Endodermal cell (in vitro differentiated cells): ENCODE measurements at regions not wholly inside any gene's neighbourhood (a gene's known extent, or its start where the extent isn't known, plus 50 kb on each side); places are given as distances from the start of the nearest gene placed in this dataset.

Source experiments
- DNase-seq: peaks from one replicate; pipeline ENCODE4 v3.0.0-alpha.2; 2017
- H3K27ac ChIP-seq: 2 replicates; pipeline ENCODE4 v1.5.1; 2013; ENCODE audit warnings: mild to moderate bottlenecking, low read depth, low read length, moderate library complexity
- H3K27me3 ChIP-seq: 2 replicates; pipeline ENCODE4 v1.6.1; 2013; ENCODE audit warnings: mild to moderate bottlenecking, low read length, moderate library complexity; ENCODE audit not compliant: insufficient read depth, control insufficient read depth, poor library complexity, severe bottlenecking
- H3K36me3 ChIP-seq: 2 replicates; pipeline ENCODE4 v1.7.0; 2013; ENCODE audit warnings: mild to moderate bottlenecking, low read length, moderate library complexity; ENCODE audit not compliant: control insufficient read depth, insufficient read depth
- H3K4me1 ChIP-seq: one replicate; pipeline ENCODE4 v1.7.0; 2013; ENCODE audit warnings: low read length; ENCODE audit not compliant: control insufficient read depth, insufficient read depth
- H3K4me3 ChIP-seq: 2 replicates; pipeline ENCODE4 v1.5.1; 2013; ENCODE audit warnings: mild to moderate bottlenecking, low read length, moderate library complexity
- H3K9ac ChIP-seq: 2 replicates; pipeline ENCODE4 v1.6.1; 2013; ENCODE audit warnings: mild to moderate bottlenecking, low read length, moderate library complexity; ENCODE audit not compliant: poor library complexity, severe bottlenecking; ENCODE audit errors: extremely low read depth
- H3K9me3 ChIP-seq: 2 replicates; pipeline ENCODE4 v1.6.1; 2013; ENCODE audit warnings: mild to moderate bottlenecking, low read length, moderate library complexity; ENCODE audit not compliant: control insufficient read depth
- H3K27ac Mint-ChIP-seq: 2 replicates; pipeline ENCODE4 v1.8.0; 2020; ENCODE audit warnings: mixed read lengths
- H3K27me3 Mint-ChIP-seq: 2 replicates; pipeline ENCODE4 v1.8.0; 2021; ENCODE audit warnings: mild to moderate bottlenecking, mixed read lengths; ENCODE audit not compliant: insufficient read depth
- H3K36me3 Mint-ChIP-seq: 2 replicates; pipeline ENCODE4 v1.8.0; 2020; ENCODE audit warnings: low read depth, mixed read lengths
- H3K4me1 Mint-ChIP-seq: 2 replicates; pipeline ENCODE4 v1.8.0; 2020; ENCODE audit warnings: mixed read lengths
- H3K4me3 Mint-ChIP-seq: 2 replicates; pipeline ENCODE4 v1.8.0; 2020; ENCODE audit warnings: mild to moderate bottlenecking, moderate library complexity, mixed read lengths
- H3K9me3 Mint-ChIP-seq: 2 replicates; pipeline ENCODE4 v1.8.0; 2020; ENCODE audit warnings: mild to moderate bottlenecking, mixed read lengths
- CTCF ChIP-seq: fragments of 200-600 bp; sonication (generic); conservative IDR thresholded peaks from 2 replicates; pipeline ENCODE4 v1.5.0; 2021; ENCODE audit warnings: antibody characterized with exemption, mild to moderate bottlenecking
- WGBS, 2 experiments: methylation state at CpG; one replicate each; pipeline versions ENCODE4 v1.1.5 to v1.1.7; 2013; ENCODE audit warnings: missing lambda C conversion rate in 2 of 2, mixed read lengths in 1 of 2; ENCODE audit not compliant: insufficient coverage in 1 of 2, insufficient read length in 1 of 2; 5-methylcytosine and 5-hydroxymethylcytosine counted together

GRCh38 chr7:45410893-45411292, 163.3 kb upstream of the ADCY1 start:
- Mint-ChIP-seq H3K27me3 (peaks cover 11% of the 10 kb centered on the region), H3K27ac (no peak overlapping the region), H3K9me3 (peaks cover 15% of the 10 kb centered on the region), H3K4me3 (no peak overlapping the region), H3K4me1 (no peaks in the 10 kb centered on the region), H3K36me3 (no peaks in the 10 kb centered on the region)
- Histone ChIP-seq H3K9ac (no peak overlapping the region), H3K4me3 (no peak overlapping the region), H3K27me3 (no peaks in the 10 kb centered on the region), H3K36me3 (no peaks in the 10 kb centered on the region), H3K9me3 (peaks cover 15% of the 10 kb centered on the region), H3K27ac (no peak overlapping the region), H3K4me1 (no peaks in the 10 kb centered on the region)
- 60 to 95% methylated on average over 1 to 2 of the region's 2 CpGs for WGBS, 2 experiments
- no peak for TF ChIP-seq CTCF
- no peak for DNase-seq

- DNase-seq, result no peak
- Mint-ChIP-seq H3K4me3 (no peak overlapping the region), H3K27me3 (peaks cover 8% of the 10 kb centered on the region), H3K9me3 (peaks cover 15% of the 10 kb centered on the region), H3K27ac (no peak overlapping the region), H3K36me3 (no peaks in the 10 kb centered on the region), H3K4me1 (no peaks in the 10 kb centered on the region)
- Histone ChIP-seq H3K27ac (no peak overlapping the region), H3K4me1 (no peaks in the 10 kb centered on the region), H3K9me3 (peaks cover 15% of the 10 kb centered on the region), H3K36me3 (no peaks in the 10 kb centered on the region), H3K9ac (no peak overlapping the region), H3K27me3 (no peaks in the 10 kb centered on the region), H3K4me3 (no peak overlapping the region)
- WGBS, 2 experiments, result 88% methylated on average over 3 of the region's 3 CpGs; no CpG with 5 or more reads in 1 of the 2 experiments
- no peak for TF ChIP-seq CTCF
These were observed 160.7 kb upstream of the ADCY1 start for GRCh38 chr7:45413419-45413818.

- 90% methylated on average over 2 to 4 of the region's 4 CpGs for WGBS, 2 experiments
- H3K27me3 Mint-ChIP-seq, result peaks cover 6% of the 10 kb centered on the region
- Histone ChIP-seq H3K27me3 (no peaks in the 10 kb centered on the region), H3K4me3 (no peak overlapping the region), H3K36me3 (no peaks in the 10 kb centered on the region), H3K27ac (no peak overlapping the region), H3K9me3 (peaks cover 15% of the 10 kb centered on the region), H3K9ac (no peak overlapping the region), H3K4me1 (no peaks in the 10 kb centered on the region)
- no peaks in the 10 kb centered on the region for H3K4me1 Mint-ChIP-seq
- DNase-seq, result no peak
- no peak overlapping the region for H3K4me3 Mint-ChIP-seq
- no peaks in the 10 kb centered on the region for H3K36me3 Mint-ChIP-seq
- H3K9me3 Mint-ChIP-seq, result peaks cover 15% of the 10 kb centered on the region
- no peak overlapping the region for H3K27ac Mint-ChIP-seq
- TF ChIP-seq CTCF, result no peak
These were observed 159.9 kb upstream of the ADCY1 start for GRCh38 chr7:45414226-45414625.
